ENCODE measurements at regions not wholly inside any gene's neighbourhood (a gene's known extent, or its start where the extent isn't known, plus 50 kb on each side); places are given as distances from the start of the nearest gene placed in this dataset.

- DNase-seq, result peak in 1 of 3 donors; percentile 0
- Histone ChIP-seq H3K27me3 (ENCODE audit: control insufficient read depth in 3 of 3, insufficient read depth in 3 of 3, low read length in 2 of 3) (no peaks in the 10 kb centered on the region), H3K4me1 (ENCODE audit: control insufficient read depth in 5 of 5, insufficient read depth in 5 of 5, low read length in 5 of 5) (no peaks in the 10 kb centered on the region), H3K27ac (ENCODE audit: low read depth in 1 of 2, low read length in 1 of 2) (no peak overlapping the region), H3K4me3 (no peak overlapping the region), H3K9me3 (ENCODE audit: control insufficient read depth in 4 of 4, insufficient read depth in 3 of 4, low read length in 3 of 4) (peaks cover 0 to 3% (median 0%) of the 10 kb centered on the region in 4 donors), H3K9ac (ENCODE audit: insufficient read depth in 1 of 2, low read length in 2 of 2) (no peak overlapping the region), H3K36me3 (ENCODE audit: control insufficient read depth in 4 of 4, insufficient read depth in 4 of 4, low read length in 4 of 4) (no peaks in the 10 kb centered on the region)
- ATAC-seq (ENCODE audit: insufficient read depth, low FRiP score), result no peak
- no peak for TF ChIP-seq CTCF (IDR thresholded peaks at IDR 0.05; ENCODE audit: control extremely low read depth, extremely low read depth)
These were observed 114.1 kb upstream of the DNAJC19 start for GRCh38 chr3:181103605-181104004.

GRCh38 chr3:181086011-181086410 lies 96.5 kb upstream of the DNAJC19 start:
- peaks cover 0 to 3% (median 0%) of the 10 kb centered on the region in 4 donors for H3K9me3 ChIP-seq (ENCODE audit: control insufficient read depth in 4 of 4, insufficient read depth in 3 of 4, low read length in 3 of 4)
- no peak for TF ChIP-seq CTCF (IDR thresholded peaks at IDR 0.05; ENCODE audit: control extremely low read depth, extremely low read depth)
- H3K27me3 ChIP-seq (ENCODE audit: control insufficient read depth in 3 of 3, insufficient read depth in 3 of 3, low read length in 2 of 3), result no peaks in the 10 kb centered on the region
- ATAC-seq (ENCODE audit: insufficient read depth, low FRiP score) (no peak), DNase-seq (no peak)
- no peak overlapping the region for H3K4me3 ChIP-seq
- peaks cover 0 to 2% (median 0%) of the 10 kb centered on the region in 5 donors for H3K4me1 ChIP-seq (ENCODE audit: control insufficient read depth in 5 of 5, insufficient read depth in 5 of 5, low read length in 5 of 5)
- no peak overlapping the region for H3K27ac ChIP-seq (ENCODE audit: low read depth in 1 of 2, low read length in 1 of 2)
- H3K36me3 ChIP-seq (ENCODE audit: control insufficient read depth in 4 of 4, insufficient read depth in 4 of 4, low read length in 4 of 4), result no peaks in the 10 kb centered on the region
- WGBS, 2 donors, result 45 to 47% methylated on average over 6 of the region's 6 CpGs
- H3K9ac ChIP-seq (ENCODE audit: insufficient read depth in 1 of 2, low read length in 2 of 2), result no peak overlapping the region

- Histone ChIP-seq H3K27ac (ENCODE audit: low read depth in 1 of 2, low read length in 1 of 2) (no peak overlapping the region), H3K4me3 (no peak overlapping the region), H3K27me3 (ENCODE audit: control insufficient read depth in 3 of 3, insufficient read depth in 3 of 3, low read length in 2 of 3) (no peaks in the 10 kb centered on the region), H3K9ac (ENCODE audit: insufficient read depth in 1 of 2, low read length in 2 of 2) (no peak overlapping the region), H3K4me1 (ENCODE audit: control insufficient read depth in 5 of 5, insufficient read depth in 5 of 5, low read length in 5 of 5) (no peaks in the 10 kb centered on the region), H3K36me3 (ENCODE audit: control insufficient read depth in 4 of 4, insufficient read depth in 4 of 4, low read length in 4 of 4) (no peaks in the 10 kb centered on the region), H3K9me3 (ENCODE audit: control insufficient read depth in 4 of 4, insufficient read depth in 3 of 4, low read length in 3 of 4) (no peaks in the 10 kb centered on the region)
- ATAC-seq (ENCODE audit: insufficient read depth, low FRiP score) (no peak), DNase-seq (no peak)
- no peak for TF ChIP-seq CTCF (IDR thresholded peaks at IDR 0.05; ENCODE audit: control extremely low read depth, extremely low read depth)
- 88 to 89% methylated on average over 3 of the region's 3 CpGs for WGBS, 2 donors
These were observed 92.4 kb upstream of the DNAJC19 start for GRCh38 chr3:181081930-181082329.

GRCh38 chr3:181076558-181076957 lies 87.0 kb upstream of the DNAJC19 start:
- peaks cover 0 to 4% (median 0%) of the 10 kb centered on the region in 4 donors for H3K9me3 ChIP-seq (ENCODE audit: control insufficient read depth in 4 of 4, insufficient read depth in 3 of 4, low read length in 3 of 4)
- H3K27ac ChIP-seq (ENCODE audit: low read depth in 1 of 2, low read length in 1 of 2), result no peak overlapping the region
- TF ChIP-seq CTCF (IDR thresholded peaks at IDR 0.05; ENCODE audit: control extremely low read depth, extremely low read depth), result no peak
- no peaks in the 10 kb centered on the region for H3K4me1 ChIP-seq (ENCODE audit: control insufficient read depth in 5 of 5, insufficient read depth in 5 of 5, low read length in 5 of 5)
- no peak overlapping the region for H3K4me3 ChIP-seq
- ATAC-seq (ENCODE audit: insufficient read depth, low FRiP score), result no peak
- no peaks in the 10 kb centered on the region for H3K27me3 ChIP-seq (ENCODE audit: control insufficient read depth in 3 of 3, insufficient read depth in 3 of 3, low read length in 2 of 3)
- no peak overlapping the region for H3K9ac ChIP-seq (ENCODE audit: insufficient read depth in 1 of 2, low read length in 2 of 2)
- DNase-seq, result no peak
- no peaks in the 10 kb centered on the region for H3K36me3 ChIP-seq (ENCODE audit: control insufficient read depth in 4 of 4, insufficient read depth in 4 of 4, low read length in 4 of 4)

Data from lung (tissue), 11 donors.